Urothelium cell line (cell line): ENCODE measurements at regions not wholly inside any gene's neighbourhood (a gene's known extent, or its start where the extent isn't known, plus 50 kb on each side); places are given as distances from the start of the nearest gene placed in this dataset.

ENCODE experiments used
- DNase-seq: peaks from one replicate; pipeline ENCODE4 v3.0.0; 2011; ENCODE audit warnings: low spot score, mixed read lengths
- FAIRE-seq: peaks from 2 replicates; lab custom pipeline; 2011; peaks lifted over from hg19 to GRCh38; lab: Jason Lieb, UNC

- no peak for DNase-seq
- no peak for FAIRE-seq
Measured at GRCh38 chr9:7363777-7364477, 435.7 kb downstream of the DMAC1 start.

- DNase-seq (no peak), FAIRE-seq (no peak)
Measured at GRCh38 chr9:7360513-7360912, 439.1 kb downstream of the DMAC1 start.

- DNase-seq = no peak
- FAIRE-seq = no peak
Measured at GRCh38 chr9:7358876-7359275, 440.7 kb downstream of the DMAC1 start.

GRCh38 chr9:7354704-7355103 is 444.9 kb downstream of the DMAC1 start:
- no peak for FAIRE-seq
- DNase-seq = no peak

GRCh38 chr9:7348692-7349091 is 450.9 kb downstream of the DMAC1 start:
- FAIRE-seq (no peak), DNase-seq (no peak)

DNA sequence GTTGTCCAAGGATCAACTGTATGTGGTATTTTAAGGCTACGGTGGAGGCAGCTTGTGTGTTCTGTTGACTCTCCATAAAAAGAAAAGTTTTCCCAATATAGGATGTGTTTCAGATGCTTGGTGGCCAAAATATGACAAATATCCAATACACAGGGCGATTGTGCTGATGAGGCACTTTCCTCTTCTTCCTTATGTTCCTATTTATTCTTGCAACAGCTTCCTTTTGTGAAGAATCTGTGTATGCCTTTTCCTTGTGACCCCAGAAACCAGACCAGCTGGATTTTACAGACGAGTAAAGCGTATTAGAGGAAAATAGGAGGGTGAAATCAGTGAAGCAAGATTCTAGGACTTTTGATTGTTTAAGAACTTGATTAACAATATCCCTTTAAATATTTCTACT is 452.0 kb downstream of the DMAC1 start:
- DNase-seq (no peak), FAIRE-seq (no peak)

DNA sequence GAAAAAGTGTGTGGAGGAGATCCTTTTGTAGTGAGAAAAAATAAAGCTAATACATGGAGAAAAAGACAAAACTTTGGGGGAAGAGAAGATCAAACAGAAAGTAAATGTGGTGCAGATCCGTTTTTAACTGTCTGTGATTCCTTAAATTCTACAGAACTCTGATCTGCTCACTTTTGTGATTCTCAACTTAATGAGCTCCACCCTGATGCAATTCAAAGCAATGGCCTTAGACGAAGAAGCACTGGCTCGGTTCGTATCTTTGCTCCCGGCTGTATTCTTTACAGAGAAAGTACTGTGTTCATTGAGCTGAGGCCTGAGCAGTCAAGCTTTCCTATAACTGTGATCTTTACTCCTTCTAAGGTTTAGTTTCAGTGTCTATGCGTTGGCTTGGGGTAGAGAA is 453.4 kb downstream of the DMAC1 start:
- DNase-seq = no peak
- FAIRE-seq = no peak

- no peak for DNase-seq
- no peak for FAIRE-seq
Measured at GRCh38 chr9:7342736-7343135, 456.8 kb downstream of the DMAC1 start.

DNA sequence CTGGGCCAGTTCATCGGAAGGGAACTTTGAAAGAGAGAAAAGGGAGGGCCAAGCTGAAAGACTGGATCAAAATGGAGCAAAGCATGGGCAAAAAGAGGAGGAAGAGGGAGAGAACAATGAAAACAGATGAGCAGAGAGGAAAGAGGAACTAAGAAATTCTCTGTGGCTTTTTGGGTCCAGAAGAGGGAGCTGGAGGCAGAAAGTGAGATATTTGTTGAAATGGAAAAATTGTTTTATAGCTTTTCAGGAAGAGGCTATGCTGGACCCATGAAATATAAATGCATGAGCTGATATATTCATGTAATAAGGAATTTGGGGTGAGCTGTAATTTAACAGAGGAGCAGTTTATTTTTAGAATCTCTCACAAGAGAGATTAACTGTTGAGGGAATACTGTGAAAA is 457.3 kb downstream of the DMAC1 start:
- no peak for FAIRE-seq
- DNase-seq = no peak

DNA sequence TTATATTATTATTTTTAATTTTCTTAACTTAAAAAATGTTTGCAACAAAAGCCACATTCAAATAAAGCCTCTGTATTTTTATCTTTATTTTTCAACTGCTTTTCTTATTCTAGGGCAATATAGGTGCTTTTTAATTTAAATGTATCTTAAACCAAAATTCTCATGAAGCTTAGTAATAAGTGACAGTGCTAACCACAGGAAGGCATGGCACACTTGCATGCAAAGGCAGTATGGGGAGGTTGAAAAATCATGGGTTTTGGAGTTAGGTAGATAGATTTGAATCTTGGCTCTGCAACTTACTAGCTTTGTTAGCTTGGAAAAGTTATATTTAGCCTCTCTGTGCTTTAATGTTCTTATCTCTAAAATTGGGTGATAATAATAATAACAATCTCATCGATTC is 458.0 kb downstream of the DMAC1 start:
- FAIRE-seq (no peak), DNase-seq (no peak)

DNA sequence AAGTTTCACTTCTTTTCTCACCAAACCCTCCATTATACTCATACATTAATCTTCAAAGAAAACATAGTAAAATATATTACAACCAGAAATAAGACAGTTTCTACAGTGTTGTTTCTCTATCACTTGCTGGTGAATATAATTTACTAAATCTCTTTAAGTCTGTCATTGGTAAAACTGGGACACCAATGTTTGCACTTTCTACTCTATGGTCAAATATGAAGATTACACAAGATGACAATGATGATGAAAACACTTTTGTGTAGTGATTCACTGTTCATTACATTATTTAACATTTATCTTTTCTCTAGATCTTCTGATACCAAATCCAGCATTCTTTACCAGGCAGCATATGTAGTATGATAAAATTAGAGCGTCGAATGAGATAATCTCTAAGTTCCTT is 459.1 kb downstream of the DMAC1 start:
- no peak for DNase-seq
- FAIRE-seq = no peak

GRCh38 chr9:7338586-7339281 is 460.8 kb downstream of the DMAC1 start:
- no peak for DNase-seq
- no peak for FAIRE-seq

DNA sequence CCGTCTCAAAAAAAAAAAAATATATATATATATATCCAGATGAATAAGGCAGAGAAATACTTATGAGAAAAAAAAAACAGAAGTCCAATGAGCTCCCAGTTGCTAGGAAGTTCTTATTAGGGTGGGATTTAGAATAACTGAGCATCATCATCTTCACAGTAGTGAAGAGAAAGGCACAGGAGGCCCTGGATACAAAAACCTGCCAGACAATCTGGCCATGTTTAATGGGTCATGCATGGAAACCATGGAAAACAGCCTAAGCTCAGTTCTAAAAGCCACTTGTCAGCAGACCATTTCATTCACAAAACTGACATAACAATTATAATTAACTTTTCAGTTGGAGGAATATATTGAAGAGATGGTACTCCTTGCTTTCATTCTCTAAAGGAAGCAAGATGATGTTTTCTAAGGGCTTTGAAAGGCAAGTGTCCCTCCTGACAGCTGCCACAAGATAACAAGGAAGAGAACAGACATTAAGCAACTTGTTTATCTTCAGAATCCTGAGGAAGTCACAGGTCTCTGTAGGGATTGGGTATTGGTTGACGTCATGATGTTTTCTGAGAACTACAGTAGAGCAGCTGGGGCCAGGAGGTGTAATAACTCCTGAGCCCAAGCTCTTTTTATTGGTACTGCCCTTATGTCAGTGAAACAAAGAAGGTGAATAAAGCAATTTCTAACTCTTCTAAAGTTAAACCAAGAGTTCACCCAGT is 463.1 kb downstream of the DMAC1 start:
- no peak for FAIRE-seq

DNA sequence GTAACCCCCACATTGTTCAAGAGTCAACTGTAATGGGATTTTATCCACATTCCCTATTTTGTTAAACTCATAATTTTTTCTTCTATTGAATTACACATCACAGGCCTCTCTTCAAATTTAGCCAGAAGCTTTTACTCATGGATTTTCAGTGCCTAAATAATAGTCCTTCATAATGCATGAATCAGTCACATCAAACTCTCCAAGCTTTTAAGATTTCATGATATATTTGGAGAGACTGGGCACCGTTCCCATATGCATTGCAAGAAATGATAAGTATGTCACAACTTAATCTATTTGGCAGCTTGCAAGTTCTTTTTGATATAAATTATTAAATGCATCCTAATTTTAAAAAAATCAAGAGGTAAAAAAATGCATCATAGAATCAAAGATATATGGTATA is 465.9 kb downstream of the DMAC1 start:
- no peak for FAIRE-seq

More for the DNA sequence above, 463.1 kb downstream of the DMAC1 start:
- DNase-seq = no peak

DNA sequence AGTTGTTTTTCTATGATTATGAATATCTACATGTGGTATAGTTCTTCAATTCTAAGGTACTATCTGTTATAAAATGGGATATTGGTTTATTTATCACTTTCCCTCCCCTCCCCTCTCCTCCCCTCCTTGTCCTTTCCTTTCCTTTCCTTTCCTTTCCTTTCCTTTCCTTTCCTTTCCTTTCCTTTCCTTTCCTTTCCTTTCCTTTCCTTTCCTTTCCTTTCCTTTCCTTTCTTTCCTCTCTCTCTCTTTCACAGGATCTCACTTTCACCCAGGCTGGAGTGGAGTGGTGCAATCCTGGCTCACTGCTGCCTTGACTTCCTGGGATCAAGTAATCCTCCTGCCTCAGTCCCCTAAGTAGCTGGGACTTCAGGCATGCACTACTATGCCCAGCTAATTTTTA is 466.8 kb downstream of the DMAC1 start:
- DNase-seq (no peak), FAIRE-seq (no peak)

More for the DNA sequence above, 465.9 kb downstream of the DMAC1 start:
- DNase-seq = no peak

DNA sequence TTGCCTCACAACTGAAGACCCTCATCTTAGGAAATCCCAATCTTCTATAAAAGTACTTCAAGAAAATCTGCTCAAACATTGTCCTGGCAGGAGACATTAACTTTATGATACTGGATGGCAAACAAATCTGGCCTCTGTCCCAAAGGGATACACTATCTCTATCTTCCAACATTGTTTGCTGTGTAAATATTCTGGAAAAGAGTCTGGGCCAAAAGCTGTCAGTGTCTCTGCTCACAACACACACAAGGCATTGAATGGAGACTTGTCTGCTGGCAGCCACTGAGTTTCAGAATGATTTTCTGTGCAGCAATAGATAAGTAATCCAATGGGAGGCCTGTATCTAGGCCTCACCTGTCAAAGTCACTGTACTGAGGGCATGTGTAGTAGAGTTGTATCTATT is 471.1 kb downstream of the DMAC1 start:
- FAIRE-seq (no peak), DNase-seq (no peak)

DNA sequence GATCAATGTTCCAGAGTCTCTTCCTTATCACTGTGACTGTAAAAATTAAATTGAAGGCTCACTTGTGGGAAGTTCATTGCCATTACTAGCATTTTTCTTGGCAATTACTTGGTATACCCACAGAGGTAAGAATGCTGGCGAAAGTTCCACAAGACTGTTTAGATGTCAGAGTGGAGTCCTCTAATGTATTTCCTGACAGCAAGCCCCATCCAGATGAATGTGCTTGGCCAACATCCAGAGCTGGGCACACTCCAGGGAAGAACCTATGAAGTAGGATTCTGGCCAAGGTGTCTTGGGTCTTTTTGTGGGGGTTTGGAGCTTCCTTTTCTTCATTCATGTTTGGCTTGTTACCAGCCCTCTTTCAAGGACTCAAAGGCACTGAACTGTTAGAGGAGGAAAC is 473.6 kb downstream of the DMAC1 start:
- FAIRE-seq (no peak), DNase-seq (no peak)

DNA sequence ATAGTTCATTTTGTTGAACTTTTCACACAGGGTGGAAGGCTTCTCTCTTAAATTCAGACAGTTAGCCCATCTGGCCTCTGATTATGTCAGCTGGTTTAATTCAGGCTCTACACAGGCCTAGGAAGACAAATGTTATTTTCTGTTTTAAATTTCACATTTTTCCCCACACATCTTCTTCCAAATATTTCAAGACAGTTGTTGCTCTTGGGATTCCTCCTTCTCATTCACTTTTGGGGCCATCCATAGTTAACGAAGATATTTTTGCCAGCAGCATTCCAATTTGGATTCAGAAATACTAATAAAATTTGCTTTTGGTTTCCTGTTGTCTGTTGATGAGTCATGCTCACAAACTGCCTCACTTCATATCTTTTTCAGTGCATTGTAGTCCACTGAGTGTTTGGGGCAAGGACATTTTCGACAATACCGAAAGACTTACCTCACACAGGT is 475.4 kb downstream of the DMAC1 start:
- FAIRE-seq (no peak), DNase-seq (peak; percentile 4)

DNA sequence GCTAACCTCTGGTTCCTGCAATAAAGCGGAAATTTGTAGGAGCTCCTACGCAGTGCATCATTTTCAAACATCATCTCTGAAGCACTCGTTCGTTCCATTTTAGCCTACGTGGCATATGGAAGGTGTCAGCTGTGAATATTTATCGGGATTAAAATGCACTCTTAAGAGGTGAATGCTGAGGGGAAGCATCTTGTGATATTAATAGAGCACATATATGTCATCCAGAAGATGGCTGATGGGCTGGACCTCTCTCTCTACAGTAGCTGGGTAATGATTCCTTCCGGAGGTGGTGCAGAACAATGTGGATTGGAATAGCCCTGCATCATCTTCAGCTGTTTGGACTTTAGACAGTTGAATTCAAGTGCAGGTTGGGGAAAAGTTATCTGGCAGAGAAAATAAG is 478.7 kb downstream of the DMAC1 start:
- DNase-seq (no peak), FAIRE-seq (no peak)

DNA sequence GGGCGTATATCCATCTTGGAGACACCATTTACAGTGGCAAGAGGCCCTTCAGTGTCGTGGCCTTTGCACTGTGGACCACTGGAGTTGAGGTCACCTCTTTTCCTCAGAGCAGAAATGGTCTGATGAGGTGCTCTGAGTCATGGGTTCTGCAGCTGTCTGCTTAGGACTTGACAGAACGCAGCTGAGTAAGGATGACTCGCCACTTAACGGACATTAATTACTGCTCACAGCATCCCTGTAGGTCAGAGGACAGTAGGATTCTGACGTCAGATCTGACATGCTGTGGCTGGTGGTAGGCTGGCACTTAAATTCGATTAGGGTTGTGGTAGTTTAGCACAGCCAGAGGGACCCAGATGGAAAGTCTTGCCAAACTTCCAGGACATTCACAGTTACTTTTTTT is 479.4 kb downstream of the DMAC1 start:
- no peak for FAIRE-seq
- DNase-seq = peak; percentile 30

DNA sequence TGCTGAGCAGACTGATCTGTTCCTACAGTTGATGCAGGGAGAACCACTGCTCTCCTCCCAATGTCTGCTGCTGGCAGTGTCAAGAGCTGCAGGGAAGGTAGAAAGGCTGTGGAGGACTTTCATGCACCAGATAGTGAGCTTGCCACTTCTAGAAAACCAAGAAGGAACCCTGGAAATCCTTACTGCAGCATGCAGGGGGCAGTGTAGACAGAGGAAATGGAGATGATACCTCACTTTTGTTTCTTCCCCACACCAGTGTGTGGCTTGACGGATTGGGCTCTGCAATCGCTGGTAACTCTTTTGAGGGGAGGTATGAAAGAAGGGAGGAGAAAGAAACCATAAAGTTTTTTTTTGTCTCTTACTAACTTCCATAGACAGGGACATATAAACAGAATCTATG is 480.7 kb downstream of the DMAC1 start:
- no peak for DNase-seq

GRCh38 chr9:7316967-7317366 is 482.6 kb downstream of the DMAC1 start:
- DNase-seq = no peak

More for the DNA sequence above, 480.7 kb downstream of the DMAC1 start:
- no peak for FAIRE-seq

More at GRCh38 chr9:7316967-7317366, 482.6 kb downstream of the DMAC1 start:
- no peak for FAIRE-seq
